ENCODE measurements at regions not wholly inside any gene's neighbourhood (a gene's known extent, or its start where the extent isn't known, plus 50 kb on each side); places are given as distances from the start of the nearest gene placed in this dataset.

DNA sequence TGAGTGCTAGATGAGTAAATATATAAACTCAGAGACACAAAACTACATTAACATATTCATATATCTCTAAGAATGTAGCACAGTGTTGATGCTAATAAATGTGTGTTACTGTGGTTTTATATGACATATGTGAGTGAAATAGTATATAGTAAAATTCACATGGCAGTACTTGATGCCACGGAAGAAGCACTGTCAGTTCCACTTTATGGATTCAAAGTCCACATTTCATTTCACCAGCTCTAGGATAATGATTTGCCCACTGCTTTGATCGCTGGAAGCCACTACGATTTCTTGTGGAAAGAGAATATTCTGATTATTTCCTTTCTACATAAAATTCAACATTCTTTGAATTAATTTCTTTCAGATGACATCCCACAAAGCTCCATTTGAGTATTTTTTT lies 181.2 kb downstream of the GBA3 start:
- TF ChIP-seq, protein P1, sequence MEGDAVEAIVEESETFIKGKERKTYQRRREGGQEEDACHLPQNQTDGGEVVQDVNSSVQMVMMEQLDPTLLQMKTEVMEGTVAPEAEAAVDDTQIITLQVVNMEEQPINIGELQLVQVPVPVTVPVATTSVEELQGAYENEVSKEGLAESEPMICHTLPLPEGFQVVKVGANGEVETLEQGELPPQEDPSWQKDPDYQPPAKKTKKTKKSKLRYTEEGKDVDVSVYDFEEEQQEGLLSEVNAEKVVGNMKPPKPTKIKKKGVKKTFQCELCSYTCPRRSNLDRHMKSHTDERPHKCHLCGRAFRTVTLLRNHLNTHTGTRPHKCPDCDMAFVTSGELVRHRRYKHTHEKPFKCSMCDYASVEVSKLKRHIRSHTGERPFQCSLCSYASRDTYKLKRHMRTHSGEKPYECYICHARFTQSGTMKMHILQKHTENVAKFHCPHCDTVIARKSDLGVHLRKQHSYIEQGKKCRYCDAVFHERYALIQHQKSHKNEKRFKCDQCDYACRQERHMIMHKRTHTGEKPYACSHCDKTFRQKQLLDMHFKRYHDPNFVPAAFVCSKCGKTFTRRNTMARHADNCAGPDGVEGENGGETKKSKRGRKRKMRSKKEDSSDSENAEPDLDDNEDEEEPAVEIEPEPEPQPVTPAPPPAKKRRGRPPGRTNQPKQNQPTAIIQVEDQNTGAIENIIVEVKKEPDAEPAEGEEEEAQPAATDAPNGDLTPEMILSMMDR (IDR thresholded peaks at IDR 0.05; ENCODE audit: poor library complexity, severe bottlenecking): no peak
- no peak for TF ChIP-seq TAF1 (IDR thresholded peaks at IDR 0.05; ENCODE audit: low read depth)
- no peak for TF ChIP-seq RAD21 (conservative IDR thresholded peaks at IDR 0.05)
- no peak for TF ChIP-seq EZH2 (IDR thresholded peaks at IDR 0.05; ENCODE audit: borderline replicate concordance, insufficient read depth, low read length, poor library complexity, severe bottlenecking)

Measured in neural cell (in vitro differentiated cells).